Glomerular endothelial cell (primary cell): ENCODE measurements at regions not wholly inside any gene's neighbourhood (a gene's known extent, or its start where the extent isn't known, plus 50 kb on each side); places are given as distances from the start of the nearest gene placed in this dataset.

ENCODE experiments used
- DNase-seq: peaks from one replicate; pipeline ENCODE4 v3.0.0-alpha.2; 2011; ENCODE audit warnings: low read depth, low spot score; ENCODE audit errors: extremely low read depth

- no peak for DNase-seq
These were observed 137.3 kb upstream of the NKX1-1 start for GRCh38 chr4:1543561-1543960.

- no peak for DNase-seq
These were observed 136.5 kb upstream of the NKX1-1 start for GRCh38 chr4:1542516-1543320.

- no peak for DNase-seq
These were observed 135.9 kb upstream of the NKX1-1 start for GRCh38 chr4:1542226-1542490.

- DNase-seq: no peak
These were observed 135.4 kb upstream of the NKX1-1 start for GRCh38 chr4:1541449-1542225.

GRCh38 chr4:1540601-1541375 lies 134.5 kb upstream of the NKX1-1 start:
- no peak for DNase-seq

- no peak for DNase-seq
These were observed 133.8 kb upstream of the NKX1-1 start for GRCh38 chr4:1539859-1540600.

GRCh38 chr4:1538941-1539772 lies 132.9 kb upstream of the NKX1-1 start:
- DNase-seq: no peak

GRCh38 chr4:1538096-1538410 lies 131.8 kb upstream of the NKX1-1 start:
- DNase-seq: no peak

GRCh38 chr4:1537410-1538095 lies 131.3 kb upstream of the NKX1-1 start:
- no peak for DNase-seq

- no peak for DNase-seq
These were observed 130.6 kb upstream of the NKX1-1 start for GRCh38 chr4:1536579-1537409.

- DNase-seq: no peak
These were observed 129.8 kb upstream of the NKX1-1 start for GRCh38 chr4:1535926-1536578.

- no peak for DNase-seq
These were observed 128.8 kb upstream of the NKX1-1 start for GRCh38 chr4:1534876-1535526.

- no peak for DNase-seq
These were observed 128.0 kb upstream of the NKX1-1 start for GRCh38 chr4:1534095-1534872.

GRCh38 chr4:1533501-1534064 lies 127.3 kb upstream of the NKX1-1 start:
- DNase-seq: no peak

- no peak for DNase-seq
These were observed 126.5 kb upstream of the NKX1-1 start for GRCh38 chr4:1532549-1533395.
